Lower lobe of right lung (tissue), 2 donors: ENCODE measurements at regions not wholly inside any gene's neighbourhood (a gene's known extent, or its start where the extent isn't known, plus 50 kb on each side); places are given as distances from the start of the nearest gene placed in this dataset.

Experiments used
- ATAC-seq, 2 donors: fragments of 200-7000 bp; cut with Tn5 transposase; one replicate each; pipeline ENCODE4 v1.9.1; 2020 to 2022; ENCODE audit warnings: mild to moderate bottlenecking in 2 of 2, moderate library complexity in 2 of 2
- DNase-seq: peaks from one replicate; pipeline ENCODE4 v3.0.0-alpha.2; 2020
- H3K27ac ChIP-seq: fragments of 200-600 bp; one replicate; pipeline ENCODE4 v1.8.0; 2022
- H3K27me3 ChIP-seq: fragments of 200-600 bp; one replicate; pipeline ENCODE4 v1.8.0; 2022; ENCODE audit warnings: low read depth
- H3K36me3 ChIP-seq: fragments of 200-600 bp; one replicate; pipeline ENCODE4 v1.8.0; 2022; ENCODE audit warnings: mild to moderate bottlenecking
- H3K4me1 ChIP-seq: fragments of 200-600 bp; one replicate; pipeline ENCODE4 v1.8.0; 2022
- H3K4me3 ChIP-seq: fragments of 200-600 bp; one replicate; pipeline ENCODE4 v1.8.0; 2022; ENCODE audit warnings: mild to moderate bottlenecking
- H3K9me3 ChIP-seq: fragments of 200-600 bp; one replicate; pipeline ENCODE4 v1.8.0; 2022
- CTCF ChIP-seq: fragments of 200-600 bp; IDR thresholded peaks from one replicate; pipeline ENCODE4 v1.8.0; 2022; ENCODE audit warnings: antibody characterized with exemption, mild to moderate bottlenecking
- intact Hi-C: fragments of 100-400 bp; cut with DNase I; formaldehyde crosslinking; loops from one replicate; pipeline ENCODE4 v1.11.0; 2022
- donor health status: DM: no; HTN: yes; CAD: no; lungs with severe emphysema.

- Histone ChIP-seq H3K36me3 (no peaks in the 10 kb centered on the region), H3K4me1 (no peaks in the 10 kb centered on the region), H3K4me3 (no peak overlapping the region), H3K9me3 (no peaks in the 10 kb centered on the region), H3K27me3 (no peaks in the 10 kb centered on the region), H3K27ac (no peak overlapping the region)
- DNase-seq (no peak), ATAC-seq (no peak)
- no peak for TF ChIP-seq CTCF
- intact Hi-C loops, result no loop called here
Observed at GRCh38 chr2:122263746-122264145, 508.3 kb downstream of the TSN start.

GRCh38 chr2:122266636-122267035 lies 511.2 kb downstream of the TSN start:
- DNase-seq (no peak), ATAC-seq (no peak)
- TF ChIP-seq CTCF, result no peak

GRCh38 chr2:122267947-122268346 lies 512.5 kb downstream of the TSN start:
- Histone ChIP-seq H3K36me3 (no peaks in the 10 kb centered on the region), H3K9me3 (no peaks in the 10 kb centered on the region), H3K4me1 (no peaks in the 10 kb centered on the region), H3K27me3 (no peaks in the 10 kb centered on the region), H3K27ac (no peak overlapping the region), H3K4me3 (no peak overlapping the region)
- DNase-seq (no peak), ATAC-seq (no peak)
- TF ChIP-seq CTCF, result no peak
- intact Hi-C loops, result no loop called here

More at GRCh38 chr2:122266636-122267035, 511.2 kb downstream of the TSN start:
- no peaks in the 10 kb centered on the region for H3K4me1 ChIP-seq
- H3K9me3 ChIP-seq, result no peaks in the 10 kb centered on the region
- H3K27ac ChIP-seq, result no peak overlapping the region
- H3K36me3 ChIP-seq, result no peaks in the 10 kb centered on the region
- no peak overlapping the region for H3K4me3 ChIP-seq
- H3K27me3 ChIP-seq, result no peaks in the 10 kb centered on the region
- intact Hi-C loops, result no loop called here

GRCh38 chr2:122273785-122274419 lies 518.5 kb downstream of the TSN start:
- intact Hi-C loops, result no loop called here
- H3K27me3 ChIP-seq, result no peaks in the 10 kb centered on the region
- ATAC-seq (peak in 1 of 2 donors; percentile 68), DNase-seq (no peak)
- H3K4me3 ChIP-seq, result no peak overlapping the region
- no peak overlapping the region for H3K27ac ChIP-seq
- no peaks in the 10 kb centered on the region for H3K36me3 ChIP-seq
- H3K4me1 ChIP-seq, result no peaks in the 10 kb centered on the region
- no peaks in the 10 kb centered on the region for H3K9me3 ChIP-seq
- TF ChIP-seq CTCF, result no peak

- no peak overlapping the region for H3K4me3 ChIP-seq
- ATAC-seq, result no peak
- no peak overlapping the region for H3K27ac ChIP-seq
- intact Hi-C loops, result no loop called here
- H3K36me3 ChIP-seq, result no peaks in the 10 kb centered on the region
- no peaks in the 10 kb centered on the region for H3K27me3 ChIP-seq
- DNase-seq, result no peak
- H3K9me3 ChIP-seq, result no peaks in the 10 kb centered on the region
- no peaks in the 10 kb centered on the region for H3K4me1 ChIP-seq
- no peak for TF ChIP-seq CTCF
Observed at GRCh38 chr2:122277956-122278355, 522.5 kb downstream of the TSN start.
